GM18858 (cell line): ENCODE measurements at regions not wholly inside any gene's neighbourhood (a gene's known extent, or its start where the extent isn't known, plus 50 kb on each side); places are given as distances from the start of the nearest gene placed in this dataset.

Source experiments
- ATAC-seq: cut with Tn5 transposase; IDR thresholded peaks from one replicate; pipeline ENCODE4 v1.9.1; 2021; ENCODE audit not compliant: unreplicated experiment

GRCh38 chr2:220512419-220512818, 885.0 kb downstream of the SLC4A3 start:
- ATAC-seq: no peak

GRCh38 chr2:220513573-220514288, 886.3 kb downstream of the SLC4A3 start:
- ATAC-seq: no peak

DNA sequence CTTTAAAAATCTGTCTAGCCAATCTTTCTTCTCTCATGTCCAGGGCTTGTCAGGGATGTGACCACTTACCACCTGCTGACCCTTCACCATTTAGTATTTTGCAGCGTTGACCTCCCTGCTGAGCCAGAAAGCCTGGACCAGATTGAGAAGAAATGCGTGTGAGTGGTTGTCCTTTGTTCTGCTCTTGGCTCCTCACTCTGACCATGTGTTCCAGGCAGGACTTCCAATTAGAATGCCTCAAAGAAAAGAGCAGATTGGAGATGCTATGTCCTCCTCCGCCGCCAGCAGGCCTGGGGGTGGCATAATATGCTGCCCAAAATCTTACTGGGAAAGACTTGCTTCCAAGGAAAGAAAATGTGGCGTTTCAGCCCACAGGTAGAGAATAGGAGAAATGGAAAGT, 894.1 kb downstream of the SLC4A3 start:
- no peak for ATAC-seq

- ATAC-seq: no peak
Measured at GRCh38 chr2:220528180-220528675, 900.8 kb downstream of the SLC4A3 start.

- ATAC-seq: no peak
Measured at GRCh38 chr2:220531216-220531615, 903.8 kb downstream of the SLC4A3 start.

DNA sequence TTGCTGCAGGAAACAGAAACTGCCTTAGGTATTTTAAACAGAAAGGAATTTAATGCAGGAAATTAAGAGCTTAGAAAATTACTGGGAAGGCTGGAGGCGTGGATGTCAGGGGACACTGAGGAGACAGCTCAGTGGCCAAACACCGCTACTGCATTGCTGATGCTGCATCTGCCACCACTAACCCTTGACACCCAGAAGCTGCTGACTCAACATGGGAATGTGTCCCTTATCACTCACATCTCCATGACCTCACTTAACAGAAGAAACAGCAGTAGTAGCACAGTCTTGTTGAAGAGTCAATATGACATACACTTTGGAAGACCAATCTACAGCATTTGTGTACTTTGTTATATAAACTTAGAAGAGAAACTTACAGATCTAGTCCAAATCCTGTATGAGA, 906.1 kb downstream of the SLC4A3 start:
- ATAC-seq: peak; percentile 79

- ATAC-seq: no peak
Measured at GRCh38 chr2:220539481-220539880, 912.1 kb downstream of the SLC4A3 start.

GRCh38 chr2:220544049-220544448, 916.6 kb downstream of the SLC4A3 start:
- no peak for ATAC-seq

DNA sequence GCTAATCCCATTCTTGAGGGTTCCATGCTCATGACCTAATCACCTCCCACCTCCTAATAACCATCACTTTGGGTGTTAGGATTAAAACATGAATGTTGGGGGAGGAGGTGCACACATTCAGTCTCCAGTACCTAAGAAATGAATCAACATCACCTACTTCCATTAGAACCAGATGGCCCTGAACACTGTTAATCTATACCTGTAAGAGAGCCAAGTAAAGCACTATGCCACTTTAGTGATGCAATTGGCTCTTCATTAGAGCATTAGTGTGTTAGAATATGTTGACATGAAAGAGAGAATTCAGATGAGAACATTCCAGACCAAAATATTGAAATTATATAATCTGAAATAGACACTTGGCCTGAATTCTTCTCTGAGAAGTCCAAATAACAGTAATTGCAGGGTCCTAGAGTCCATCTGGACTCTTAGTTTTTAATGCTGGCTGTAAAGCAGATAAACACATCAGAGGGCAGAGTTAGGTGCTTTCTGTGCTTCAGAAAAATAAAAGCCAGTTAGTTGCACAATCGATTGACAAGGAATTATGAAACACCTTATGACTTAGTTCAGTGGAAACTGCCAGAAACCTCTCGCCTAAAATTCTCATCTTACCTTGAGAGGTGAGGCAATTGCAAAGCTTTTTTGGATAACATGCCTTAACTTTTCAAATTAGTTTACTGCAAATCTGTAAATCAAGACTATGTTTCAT, 923.7 kb downstream of the SLC4A3 start:
- ATAC-seq: no peak

GRCh38 chr2:220552790-220553535, 925.5 kb downstream of the SLC4A3 start:
- no peak for ATAC-seq

DNA sequence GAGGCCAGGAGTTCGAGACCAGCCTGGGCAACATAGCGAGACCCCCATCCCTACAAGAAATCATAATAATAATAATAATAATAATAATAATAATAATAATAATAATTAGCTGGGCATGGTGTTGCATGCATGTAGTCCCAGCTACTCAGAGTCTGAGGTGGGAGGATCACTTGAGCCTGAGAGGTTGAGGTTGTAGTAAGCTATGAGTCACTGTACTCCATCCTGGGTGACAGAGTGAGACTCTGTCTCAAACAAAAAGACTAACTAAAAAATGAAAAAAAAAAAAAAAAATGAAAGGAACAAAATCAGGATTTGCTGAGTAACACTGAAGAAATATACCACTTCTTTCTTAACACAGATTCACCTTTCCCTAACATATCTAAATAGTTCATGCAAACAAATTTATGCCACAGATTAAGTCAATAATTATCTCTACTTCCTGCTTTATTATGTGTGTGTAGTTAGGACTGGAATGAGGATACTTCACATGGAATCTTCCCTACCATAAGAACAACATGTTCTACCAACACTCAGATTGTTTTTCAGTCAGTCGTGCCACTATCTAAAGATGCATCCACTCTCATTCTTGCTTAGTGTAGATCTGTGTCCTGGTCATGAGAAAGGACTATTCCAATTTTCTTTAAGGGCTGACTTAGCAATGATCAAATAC, 928.7 kb downstream of the SLC4A3 start:
- no peak for ATAC-seq

- ATAC-seq: no peak
Measured at GRCh38 chr2:220556658-220557057, 929.2 kb downstream of the SLC4A3 start.

DNA sequence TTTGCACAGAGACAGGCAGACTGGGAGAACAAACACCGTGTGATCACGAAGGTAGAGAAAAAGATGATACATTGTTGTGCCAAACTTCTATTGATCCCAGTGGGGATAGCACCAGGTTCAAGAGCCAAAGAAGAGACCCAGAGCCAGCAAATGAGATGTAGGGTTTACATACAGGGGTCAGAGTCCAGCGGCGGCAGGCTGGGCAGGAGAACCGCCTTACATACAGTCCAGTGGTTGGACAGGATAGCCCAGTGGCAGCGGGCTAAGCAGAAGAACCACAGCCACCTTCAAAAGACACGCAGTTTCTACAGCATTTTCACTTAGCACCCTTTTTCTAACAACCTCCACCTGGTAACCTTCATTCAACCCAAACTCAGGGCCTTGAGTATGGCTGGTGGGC, 932.8 kb downstream of the SLC4A3 start:
- no peak for ATAC-seq

DNA sequence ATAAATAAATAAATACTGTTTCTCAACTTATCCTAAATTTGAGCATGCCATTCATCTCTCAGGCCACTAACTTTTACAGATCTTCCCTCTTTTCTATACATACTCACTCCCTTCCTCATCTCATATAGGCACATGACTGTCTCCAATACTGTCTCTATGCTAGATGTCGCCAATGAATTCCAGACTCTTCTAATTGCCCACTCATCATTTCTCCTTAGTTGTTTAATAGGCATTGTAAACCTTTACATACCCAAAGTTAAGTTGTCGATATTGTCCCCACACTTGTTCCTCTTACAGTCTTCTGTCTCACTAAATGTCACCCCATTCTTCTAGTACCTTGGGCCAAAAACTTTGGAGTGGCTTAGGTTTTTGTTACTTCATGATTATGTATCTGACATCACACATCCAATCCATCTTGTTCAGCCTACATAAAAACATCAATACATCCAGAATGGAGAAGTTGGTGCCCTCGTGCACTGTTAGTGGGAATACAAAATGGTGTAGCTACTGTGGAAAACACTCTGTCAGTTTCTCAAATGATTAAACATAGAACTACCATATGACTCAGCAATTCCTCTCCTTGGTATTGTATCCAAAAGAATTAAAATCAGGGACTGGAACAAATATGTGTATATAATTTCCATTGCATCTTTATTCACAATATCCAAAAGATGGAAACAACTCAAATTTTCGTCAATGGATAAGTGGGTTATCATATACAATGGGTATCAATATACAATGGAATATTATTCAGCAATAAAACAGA, 935.1 kb downstream of the SLC4A3 start:
- ATAC-seq: no peak

- no peak for ATAC-seq
Measured at GRCh38 chr2:220568296-220568695, 940.9 kb downstream of the SLC4A3 start.

DNA sequence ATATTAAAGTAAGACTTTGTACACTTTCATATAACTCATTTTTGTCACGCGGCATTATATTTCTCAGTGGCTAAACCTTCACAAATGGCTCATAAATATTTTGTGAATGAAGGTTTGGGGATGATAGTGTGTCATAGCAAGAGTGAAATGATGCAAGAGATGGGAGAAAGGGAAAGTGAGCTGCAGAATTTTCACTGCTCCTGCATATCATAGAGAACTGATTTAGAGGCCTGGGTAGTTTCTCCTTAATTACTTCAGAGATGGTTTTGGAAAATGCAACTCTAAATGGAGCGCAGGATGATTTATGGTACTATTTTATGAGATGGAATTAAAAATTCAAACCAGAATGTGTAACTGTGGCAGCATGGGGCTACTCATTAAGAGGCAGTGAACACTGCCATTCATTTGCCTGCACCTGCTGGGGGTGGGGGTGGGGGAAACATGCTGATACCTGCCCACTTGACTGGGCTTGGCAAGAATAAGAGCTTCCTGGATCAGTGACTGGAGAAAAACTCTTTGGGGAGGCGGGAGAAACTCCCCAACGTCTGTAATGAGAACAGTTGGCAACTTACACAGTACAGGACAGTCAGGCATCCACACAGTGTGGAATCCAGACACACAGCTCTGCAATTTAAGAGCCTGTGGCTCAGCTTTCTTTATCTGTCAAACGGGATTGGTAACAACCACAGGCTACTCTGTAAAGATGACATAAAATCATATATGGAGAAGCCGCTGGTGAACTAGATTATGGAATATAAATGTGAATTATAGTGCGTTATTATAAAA, 941.9 kb downstream of the SLC4A3 start:
- no peak for ATAC-seq

DNA sequence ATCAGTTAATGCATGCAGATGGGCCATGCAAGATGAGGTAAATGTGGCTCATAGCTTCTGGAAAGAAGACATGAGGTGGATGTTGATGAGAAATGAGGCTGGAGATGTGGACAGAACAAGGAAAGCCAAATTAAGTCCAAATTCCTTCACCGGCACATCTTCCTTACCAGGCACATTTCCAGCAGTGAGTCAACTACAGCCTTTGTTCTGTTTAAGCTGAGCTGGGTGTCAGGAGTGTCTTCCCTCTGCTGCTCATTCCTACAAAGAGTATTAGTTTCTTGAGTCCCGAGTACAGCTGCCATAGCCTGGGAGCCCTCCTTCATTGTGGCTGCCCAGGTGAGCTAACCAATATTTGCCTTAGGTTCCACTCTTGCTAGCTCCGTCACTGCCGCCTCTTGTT, 945.0 kb downstream of the SLC4A3 start:
- ATAC-seq: no peak

DNA sequence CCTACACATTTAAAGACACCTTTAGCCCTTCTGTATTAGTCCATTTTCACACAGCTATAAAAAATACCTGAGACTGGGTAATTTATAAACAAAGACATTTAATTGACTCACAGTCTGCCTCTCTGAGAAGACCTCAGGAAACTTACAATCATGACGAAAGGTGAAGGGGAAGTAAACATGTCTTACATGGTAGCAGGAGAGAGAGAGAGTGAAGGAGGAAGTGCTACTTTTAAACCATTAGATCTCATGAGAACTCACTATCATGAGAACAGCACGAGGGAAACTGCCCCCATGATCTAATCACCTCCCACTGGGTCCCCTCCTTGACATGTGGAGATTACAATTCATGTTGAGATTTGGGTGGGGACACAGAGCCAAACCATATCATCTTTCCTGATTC, 946.6 kb downstream of the SLC4A3 start:
- ATAC-seq: no peak

DNA sequence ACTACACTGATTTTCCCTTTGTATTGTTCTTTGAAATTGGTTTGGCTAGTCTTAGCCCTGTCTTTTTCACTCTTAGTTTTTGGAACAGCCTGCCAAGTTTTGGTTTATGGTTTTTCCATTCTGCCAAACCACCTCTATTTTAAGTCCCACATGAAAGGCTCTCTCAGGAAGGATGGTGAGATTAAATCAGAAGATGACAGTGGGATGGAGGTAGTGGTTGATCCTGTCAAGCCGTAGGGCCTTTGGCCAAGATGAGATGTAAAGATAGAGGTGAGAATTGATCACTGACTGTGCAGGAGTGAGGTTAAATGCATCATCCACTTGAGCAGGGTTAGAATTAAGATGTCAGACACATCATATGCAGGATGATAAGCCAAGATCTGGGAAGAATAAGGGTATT, 948.5 kb downstream of the SLC4A3 start:
- ATAC-seq: no peak

DNA sequence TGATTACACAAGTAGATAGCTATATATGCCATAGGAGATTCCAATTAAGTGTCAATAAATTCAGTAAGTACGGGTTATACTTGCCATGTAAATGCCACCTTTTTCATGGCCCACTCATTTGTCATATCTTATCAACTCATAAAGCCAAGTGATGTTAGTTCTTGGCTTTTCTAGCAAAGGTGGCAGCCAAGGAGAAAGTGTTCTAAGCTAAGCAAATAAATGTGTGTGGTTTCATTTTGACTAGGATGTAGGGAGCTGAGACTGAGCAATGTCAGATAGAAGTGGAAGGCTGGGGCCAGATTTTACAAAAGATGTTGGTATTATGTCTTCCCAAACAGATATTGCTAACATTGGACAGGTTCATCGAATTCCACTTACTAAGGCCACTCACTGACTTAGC, 952.0 kb downstream of the SLC4A3 start:
- no peak for ATAC-seq
